WTC11 (cell line): ENCODE measurements at regions not wholly inside any gene's neighbourhood (a gene's known extent, or its start where the extent isn't known, plus 50 kb on each side); places are given as distances from the start of the nearest gene placed in this dataset.

Source experiments
- ATAC-seq: fragments of 200-7000 bp; cut with Tn5 transposase; 2 replicates; pipeline ENCODE4 v1.10.0; 2021; ENCODE audit warnings: mild to moderate bottlenecking, moderate library complexity
- CTCF ChIA-PET: fragments of 300-600 bp; sonication (Branson Sonifier 250); formaldehyde crosslinking; loops from one replicate; lab custom pipeline; 2021; ENCODE audit warnings: antibody characterized with exemption; lab: Charles Lee
- POLR2A ChIA-PET: fragments of 350-600 bp; sonication (Branson Sonifier 250); formaldehyde crosslinking; loops from one replicate; lab custom pipeline; 2021; ENCODE audit warnings: antibody characterized with exemption; lab: Charles Lee
- DNase-seq: peaks from one replicate; pipeline ENCODE4 v3.0.0; 2021; ENCODE audit warnings: low spot score
- H3K27ac Mint-ChIP-seq: 2 replicates; pipeline ENCODE4 v1.8.0; 2021; ENCODE audit warnings: mixed read lengths
- H3K27me3 Mint-ChIP-seq: 2 replicates; pipeline ENCODE4 v1.8.0; 2021; ENCODE audit warnings: low read depth, mild to moderate bottlenecking, moderate library complexity, mixed read lengths
- H3K36me3 Mint-ChIP-seq: 2 replicates; pipeline ENCODE4 v1.8.0; 2021; ENCODE audit warnings: mixed read lengths
- H3K4me1 Mint-ChIP-seq: 2 replicates; pipeline ENCODE4 v1.8.0; 2022; ENCODE audit warnings: mixed read lengths
- H3K4me3 Mint-ChIP-seq: 2 replicates; pipeline ENCODE4 v1.8.0; 2021; ENCODE audit warnings: mild to moderate bottlenecking, moderate library complexity, mixed read lengths
- H3K9me3 Mint-ChIP-seq: 2 replicates; pipeline ENCODE4 v1.8.0; 2021; ENCODE audit warnings: mixed read lengths
- ATF1 ChIP-seq: sonication (generic); formaldehyde crosslinking; IDR thresholded peaks from 2 replicates; pipeline ENCODE4 v1.8.1; 2023; ENCODE audit warnings: mild to moderate bottlenecking, moderate library complexity, missing genetic modification reagents
- IRF2 ChIP-seq: sonication (generic); formaldehyde crosslinking; IDR thresholded peaks from 2 replicates; pipeline ENCODE4 v1.8.0; 2022; ENCODE audit warnings: low read depth, missing genetic modification reagents, borderline replicate concordance
- JAZF1 ChIP-seq: fragments of 250-450 bp; sonication (Bioruptor Pico); IDR thresholded peaks from 2 replicates; pipeline ENCODE4 v1.9.0; 2021; ENCODE audit warnings: moderate library complexity, mild to moderate bottlenecking, inconsistent platforms
- KAT7 ChIP-seq: sonication (generic); formaldehyde crosslinking; IDR thresholded peaks from 2 replicates; pipeline ENCODE4 v1.8.1; 2023; ENCODE audit warnings: missing genetic modification reagents, mild to moderate bottlenecking, borderline replicate concordance
- NFATC4 ChIP-seq: fragments of 250-450 bp; sonication (Bioruptor Pico); IDR thresholded peaks from 2 replicates; pipeline ENCODE4 v1.9.0; 2021; ENCODE audit warnings: mild to moderate bottlenecking
- PRRX2 ChIP-seq: fragments of 250-450 bp; sonication (Bioruptor Pico); IDR thresholded peaks from 2 replicates; pipeline ENCODE4 v1.8.0; 2021; ENCODE audit warnings: mild to moderate bottlenecking
- TEAD4 ChIP-seq: sonication (generic); formaldehyde crosslinking; IDR thresholded peaks from 2 replicates; pipeline ENCODE4 v1.8.0; 2022; ENCODE audit warnings: mild to moderate bottlenecking, missing genetic modification reagents
- ZNF138 ChIP-seq: sonication (generic); formaldehyde crosslinking; conservative IDR thresholded peaks from 2 replicates; pipeline ENCODE4 v1.8.1; 2022; ENCODE audit warnings: mild to moderate bottlenecking, moderate library complexity, missing genetic modification reagents
- TF ChIP-seq, protein P1 (sequence below): fragments of 200-600 bp; IDR thresholded peaks from 2 replicates; pipeline ENCODE4 v1.8.0; 2022; ENCODE audit warnings: antibody characterized with exemption
- TF ChIP-seq, protein P2 (sequence below): sonication (generic); formaldehyde crosslinking; conservative IDR thresholded peaks from 2 replicates; pipeline ENCODE4 v1.8.1; 2022; ENCODE audit warnings: mild to moderate bottlenecking, missing genetic modification reagents
- TF ChIP-seq, protein P3 (sequence below): sonication (generic); formaldehyde crosslinking; IDR thresholded peaks from 2 replicates; pipeline ENCODE4 v1.8.1; 2023; ENCODE audit warnings: mild to moderate bottlenecking, missing genetic modification reagents, moderate library complexity
- TF ChIP-seq, protein P4 (sequence below): sonication (generic); formaldehyde crosslinking; IDR thresholded peaks from 2 replicates; pipeline ENCODE4 v1.8.1; 2023; ENCODE audit warnings: mild to moderate bottlenecking, moderate library complexity, missing genetic modification reagents
- TF ChIP-seq, protein P5 (sequence below): fragments of 250-450 bp; sonication (Bioruptor Pico); IDR thresholded peaks from 2 replicates; pipeline ENCODE4 v1.9.0; 2021; ENCODE audit warnings: moderate library complexity, mild to moderate bottlenecking, inconsistent platforms, borderline replicate concordance
- TF ChIP-seq, protein P6 (sequence below): sonication (generic); formaldehyde crosslinking; IDR thresholded peaks from 2 replicates; pipeline ENCODE4 v1.8.0; 2022; ENCODE audit warnings: mild to moderate bottlenecking, missing genetic modification reagents
- TF ChIP-seq, protein P7 (sequence below): sonication (generic); formaldehyde crosslinking; IDR thresholded peaks from 2 replicates; pipeline ENCODE4 v1.8.0; 2023; ENCODE audit warnings: mild to moderate bottlenecking, missing genetic modification reagents
- TF ChIP-seq, protein P8 (sequence below): fragments of 250-450 bp; sonication (Bioruptor Pico); IDR thresholded peaks from 2 replicates; pipeline ENCODE4 v1.9.0; 2021; ENCODE audit warnings: mild to moderate bottlenecking
- TF ChIP-seq, protein P9 (sequence below): sonication (generic); formaldehyde crosslinking; IDR thresholded peaks from 2 replicates; pipeline ENCODE4 v1.8.1; 2022; ENCODE audit warnings: low read depth, missing genetic modification reagents, borderline replicate concordance
- TF ChIP-seq, protein P10 (sequence below): sonication (generic); formaldehyde crosslinking; IDR thresholded peaks from 2 replicates; pipeline ENCODE4 v1.8.0; 2022; ENCODE audit warnings: mild to moderate bottlenecking, missing genetic modification reagents

DNA sequence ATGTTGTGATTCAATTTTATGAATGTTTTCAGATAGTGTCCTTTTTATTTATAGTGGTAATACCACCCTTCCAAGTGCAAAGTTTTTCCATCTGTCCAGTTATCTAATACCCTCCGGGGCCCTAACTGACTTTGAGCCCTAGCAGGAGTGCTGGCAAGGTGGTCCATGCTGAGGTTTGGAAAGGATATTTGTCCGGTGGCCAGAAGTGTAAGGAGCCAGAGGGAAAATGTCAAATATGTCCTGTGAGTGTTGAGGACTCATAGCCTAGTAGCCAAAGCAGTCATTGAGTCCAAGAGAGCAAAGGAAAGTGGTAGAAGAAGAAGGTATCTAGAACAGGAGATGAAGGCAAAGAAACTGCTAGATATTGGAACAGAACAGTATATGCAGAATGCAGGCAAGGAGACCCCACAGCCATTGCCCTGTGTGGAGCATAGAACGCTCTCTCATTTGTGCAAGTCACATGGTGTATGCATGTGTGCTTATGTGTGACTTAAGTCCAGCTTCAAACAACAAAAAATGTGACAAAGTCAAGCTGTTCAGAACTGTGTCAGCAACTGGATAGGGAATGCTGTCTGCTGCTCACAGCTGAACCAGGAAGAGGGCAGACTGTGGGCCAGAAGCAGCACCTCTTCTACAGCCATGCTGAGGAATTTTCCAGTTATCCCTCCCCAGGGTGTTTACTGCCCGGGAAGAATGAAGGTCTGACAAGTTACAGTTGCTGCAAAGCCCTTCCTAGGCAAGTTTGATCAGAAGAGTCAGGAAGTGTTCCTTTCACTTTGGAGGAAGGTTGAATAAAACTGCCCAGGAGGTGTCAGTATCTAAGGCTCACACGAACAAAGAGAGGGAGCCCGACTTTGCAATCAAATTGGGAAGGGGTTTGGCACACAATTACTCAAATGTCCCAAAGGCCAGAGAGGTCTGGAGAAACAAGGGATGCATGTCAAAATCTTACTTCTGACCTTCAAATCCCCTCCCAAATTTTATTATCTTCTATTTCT lies 463.3 kb upstream of the DMAC1 start:
- DNase-seq (no peak), ATAC-seq (peak; percentile 54)
- H3K4me1 Mint-ChIP-seq = peaks cover 31% of the 10 kb centered on the region
- no peaks in the 10 kb centered on the region for H3K9me3 Mint-ChIP-seq
- CTCF ChIA-PET = no interaction called here
- H3K4me3 Mint-ChIP-seq = no peak overlapping the region
- no peaks in the 10 kb centered on the region for H3K27me3 Mint-ChIP-seq
- TF ChIP-seq PRRX2 (CRISPR knock-in tag) (no peak), IRF2 (CRISPR knock-in tag) (no peak), ATF1 (no peak)
- TF ChIP-seq, protein P1, sequence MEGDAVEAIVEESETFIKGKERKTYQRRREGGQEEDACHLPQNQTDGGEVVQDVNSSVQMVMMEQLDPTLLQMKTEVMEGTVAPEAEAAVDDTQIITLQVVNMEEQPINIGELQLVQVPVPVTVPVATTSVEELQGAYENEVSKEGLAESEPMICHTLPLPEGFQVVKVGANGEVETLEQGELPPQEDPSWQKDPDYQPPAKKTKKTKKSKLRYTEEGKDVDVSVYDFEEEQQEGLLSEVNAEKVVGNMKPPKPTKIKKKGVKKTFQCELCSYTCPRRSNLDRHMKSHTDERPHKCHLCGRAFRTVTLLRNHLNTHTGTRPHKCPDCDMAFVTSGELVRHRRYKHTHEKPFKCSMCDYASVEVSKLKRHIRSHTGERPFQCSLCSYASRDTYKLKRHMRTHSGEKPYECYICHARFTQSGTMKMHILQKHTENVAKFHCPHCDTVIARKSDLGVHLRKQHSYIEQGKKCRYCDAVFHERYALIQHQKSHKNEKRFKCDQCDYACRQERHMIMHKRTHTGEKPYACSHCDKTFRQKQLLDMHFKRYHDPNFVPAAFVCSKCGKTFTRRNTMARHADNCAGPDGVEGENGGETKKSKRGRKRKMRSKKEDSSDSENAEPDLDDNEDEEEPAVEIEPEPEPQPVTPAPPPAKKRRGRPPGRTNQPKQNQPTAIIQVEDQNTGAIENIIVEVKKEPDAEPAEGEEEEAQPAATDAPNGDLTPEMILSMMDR = no peak
- TF ChIP-seq, protein P2, sequence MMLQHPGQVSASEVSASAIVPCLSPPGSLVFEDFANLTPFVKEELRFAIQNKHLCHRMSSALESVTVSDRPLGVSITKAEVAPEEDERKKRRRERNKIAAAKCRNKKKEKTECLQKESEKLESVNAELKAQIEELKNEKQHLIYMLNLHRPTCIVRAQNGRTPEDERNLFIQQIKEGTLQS (CRISPR knock-in tag) = no peak
- TF ChIP-seq, protein P3, sequence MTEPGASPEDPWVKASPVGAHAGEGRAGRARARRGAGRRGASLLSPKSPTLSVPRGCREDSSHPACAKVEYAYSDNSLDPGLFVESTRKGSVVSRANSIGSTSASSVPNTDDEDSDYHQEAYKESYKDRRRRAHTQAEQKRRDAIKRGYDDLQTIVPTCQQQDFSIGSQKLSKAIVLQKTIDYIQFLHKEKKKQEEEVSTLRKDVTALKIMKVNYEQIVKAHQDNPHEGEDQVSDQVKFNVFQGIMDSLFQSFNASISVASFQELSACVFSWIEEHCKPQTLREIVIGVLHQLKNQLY (CRISPR knock-in tag) = no peak
- no peak overlapping the region for H3K27ac Mint-ChIP-seq
- no peaks in the 10 kb centered on the region for H3K36me3 Mint-ChIP-seq
- POLR2A ChIA-PET = no interaction called here

DNA sequence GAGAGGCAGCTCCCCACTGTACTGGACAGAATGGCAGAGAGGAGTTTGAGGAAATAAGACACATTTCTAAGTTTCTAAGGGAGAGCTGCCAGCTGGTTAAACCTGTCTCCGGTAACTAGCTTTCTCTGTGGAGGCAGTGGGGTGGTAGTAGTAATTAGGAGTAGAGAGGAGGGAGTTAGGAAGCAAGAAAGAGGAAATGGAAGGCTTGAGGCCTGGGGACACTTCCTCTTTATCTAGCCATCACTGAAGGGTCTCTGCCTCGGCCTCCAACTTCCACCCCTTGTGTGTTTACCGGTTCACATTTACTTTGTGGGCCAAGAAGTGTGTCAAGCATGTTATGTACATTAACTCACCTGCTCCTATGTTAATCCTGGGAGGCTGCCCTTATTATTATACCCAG lies 462.2 kb upstream of the DMAC1 start:
- POLR2A ChIA-PET = no interaction called here
- Mint-ChIP-seq H3K9me3 (no peaks in the 10 kb centered on the region), H3K27me3 (no peaks in the 10 kb centered on the region), H3K4me3 (no peak overlapping the region), H3K27ac (no peak overlapping the region), H3K4me1 (peaks cover 31% of the 10 kb centered on the region), H3K36me3 (no peaks in the 10 kb centered on the region)
- CTCF ChIA-PET = no interaction called here
- ATAC-seq = no peak
- DNase-seq = no peak
- TF ChIP-seq, protein P4, sequence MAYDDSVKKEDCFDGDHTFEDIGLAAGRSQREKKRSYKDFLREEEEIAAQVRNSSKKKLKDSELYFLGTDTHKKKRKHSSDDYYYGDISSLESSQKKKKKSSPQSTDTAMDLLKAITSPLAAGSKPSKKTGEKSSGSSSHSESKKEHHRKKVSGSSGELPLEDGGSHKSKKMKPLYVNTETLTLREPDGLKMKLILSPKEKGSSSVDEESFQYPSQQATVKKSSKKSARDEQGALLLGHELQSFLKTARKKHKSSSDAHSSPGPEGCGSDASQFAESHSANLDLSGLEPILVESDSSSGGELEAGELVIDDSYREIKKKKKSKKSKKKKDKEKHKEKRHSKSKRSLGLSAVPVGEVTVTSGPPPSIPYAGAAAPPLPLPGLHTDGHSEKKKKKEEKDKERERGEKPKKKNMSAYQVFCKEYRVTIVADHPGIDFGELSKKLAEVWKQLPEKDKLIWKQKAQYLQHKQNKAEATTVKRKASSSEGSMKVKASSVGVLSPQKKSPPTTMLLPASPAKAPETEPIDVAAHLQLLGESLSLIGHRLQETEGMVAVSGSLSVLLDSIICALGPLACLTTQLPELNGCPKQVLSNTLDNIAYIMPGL (CRISPR knock-in tag) = no peak
- TF ChIP-seq KAT7 (CRISPR knock-in tag) (no peak), JAZF1 (no peak), NFATC4 (no peak), PRRX2 (CRISPR knock-in tag) (no peak), ZNF138 (CRISPR knock-in tag) (no peak), TEAD4 (CRISPR knock-in tag) (no peak)
- TF ChIP-seq, protein P5, sequence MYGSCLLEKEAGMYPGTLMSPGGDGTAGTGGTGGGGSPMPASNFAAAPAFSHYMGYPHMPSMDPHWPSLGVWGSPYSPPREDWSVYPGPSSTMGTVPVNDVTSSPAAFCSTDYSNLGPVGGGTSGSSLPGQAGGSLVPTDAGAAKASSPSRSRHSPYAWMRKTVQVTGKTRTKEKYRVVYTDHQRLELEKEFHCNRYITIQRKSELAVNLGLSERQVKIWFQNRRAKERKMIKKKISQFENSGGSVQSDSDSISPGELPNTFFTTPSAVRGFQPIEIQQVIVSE (CRISPR knock-in tag) = no peak
- TF ChIP-seq, protein P6, sequence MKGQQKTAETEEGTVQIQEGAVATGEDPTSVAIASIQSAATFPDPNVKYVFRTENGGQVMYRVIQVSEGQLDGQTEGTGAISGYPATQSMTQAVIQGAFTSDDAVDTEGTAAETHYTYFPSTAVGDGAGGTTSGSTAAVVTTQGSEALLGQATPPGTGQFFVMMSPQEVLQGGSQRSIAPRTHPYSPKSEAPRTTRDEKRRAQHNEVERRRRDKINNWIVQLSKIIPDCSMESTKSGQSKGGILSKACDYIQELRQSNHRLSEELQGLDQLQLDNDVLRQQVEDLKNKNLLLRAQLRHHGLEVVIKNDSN (CRISPR knock-in tag) = no peak
- TF ChIP-seq, protein P7, sequence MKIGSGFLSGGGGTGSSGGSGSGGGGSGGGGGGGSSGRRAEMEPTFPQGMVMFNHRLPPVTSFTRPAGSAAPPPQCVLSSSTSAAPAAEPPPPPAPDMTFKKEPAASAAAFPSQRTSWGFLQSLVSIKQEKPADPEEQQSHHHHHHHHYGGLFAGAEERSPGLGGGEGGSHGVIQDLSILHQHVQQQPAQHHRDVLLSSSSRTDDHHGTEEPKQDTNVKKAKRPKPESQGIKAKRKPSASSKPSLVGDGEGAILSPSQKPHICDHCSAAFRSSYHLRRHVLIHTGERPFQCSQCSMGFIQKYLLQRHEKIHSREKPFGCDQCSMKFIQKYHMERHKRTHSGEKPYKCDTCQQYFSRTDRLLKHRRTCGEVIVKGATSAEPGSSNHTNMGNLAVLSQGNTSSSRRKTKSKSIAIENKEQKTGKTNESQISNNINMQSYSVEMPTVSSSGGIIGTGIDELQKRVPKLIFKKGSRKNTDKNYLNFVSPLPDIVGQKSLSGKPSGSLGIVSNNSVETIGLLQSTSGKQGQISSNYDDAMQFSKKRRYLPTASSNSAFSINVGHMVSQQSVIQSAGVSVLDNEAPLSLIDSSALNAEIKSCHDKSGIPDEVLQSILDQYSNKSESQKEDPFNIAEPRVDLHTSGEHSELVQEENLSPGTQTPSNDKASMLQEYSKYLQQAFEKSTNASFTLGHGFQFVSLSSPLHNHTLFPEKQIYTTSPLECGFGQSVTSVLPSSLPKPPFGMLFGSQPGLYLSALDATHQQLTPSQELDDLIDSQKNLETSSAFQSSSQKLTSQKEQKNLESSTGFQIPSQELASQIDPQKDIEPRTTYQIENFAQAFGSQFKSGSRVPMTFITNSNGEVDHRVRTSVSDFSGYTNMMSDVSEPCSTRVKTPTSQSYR = no peak
- TF ChIP-seq, protein P8, sequence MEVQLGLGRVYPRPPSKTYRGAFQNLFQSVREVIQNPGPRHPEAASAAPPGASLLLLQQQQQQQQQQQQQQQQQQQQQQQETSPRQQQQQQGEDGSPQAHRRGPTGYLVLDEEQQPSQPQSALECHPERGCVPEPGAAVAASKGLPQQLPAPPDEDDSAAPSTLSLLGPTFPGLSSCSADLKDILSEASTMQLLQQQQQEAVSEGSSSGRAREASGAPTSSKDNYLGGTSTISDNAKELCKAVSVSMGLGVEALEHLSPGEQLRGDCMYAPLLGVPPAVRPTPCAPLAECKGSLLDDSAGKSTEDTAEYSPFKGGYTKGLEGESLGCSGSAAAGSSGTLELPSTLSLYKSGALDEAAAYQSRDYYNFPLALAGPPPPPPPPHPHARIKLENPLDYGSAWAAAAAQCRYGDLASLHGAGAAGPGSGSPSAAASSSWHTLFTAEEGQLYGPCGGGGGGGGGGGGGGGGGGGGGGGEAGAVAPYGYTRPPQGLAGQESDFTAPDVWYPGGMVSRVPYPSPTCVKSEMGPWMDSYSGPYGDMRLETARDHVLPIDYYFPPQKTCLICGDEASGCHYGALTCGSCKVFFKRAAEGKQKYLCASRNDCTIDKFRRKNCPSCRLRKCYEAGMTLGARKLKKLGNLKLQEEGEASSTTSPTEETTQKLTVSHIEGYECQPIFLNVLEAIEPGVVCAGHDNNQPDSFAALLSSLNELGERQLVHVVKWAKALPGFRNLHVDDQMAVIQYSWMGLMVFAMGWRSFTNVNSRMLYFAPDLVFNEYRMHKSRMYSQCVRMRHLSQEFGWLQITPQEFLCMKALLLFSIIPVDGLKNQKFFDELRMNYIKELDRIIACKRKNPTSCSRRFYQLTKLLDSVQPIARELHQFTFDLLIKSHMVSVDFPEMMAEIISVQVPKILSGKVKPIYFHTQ = no peak
- TF ChIP-seq, protein P9, sequence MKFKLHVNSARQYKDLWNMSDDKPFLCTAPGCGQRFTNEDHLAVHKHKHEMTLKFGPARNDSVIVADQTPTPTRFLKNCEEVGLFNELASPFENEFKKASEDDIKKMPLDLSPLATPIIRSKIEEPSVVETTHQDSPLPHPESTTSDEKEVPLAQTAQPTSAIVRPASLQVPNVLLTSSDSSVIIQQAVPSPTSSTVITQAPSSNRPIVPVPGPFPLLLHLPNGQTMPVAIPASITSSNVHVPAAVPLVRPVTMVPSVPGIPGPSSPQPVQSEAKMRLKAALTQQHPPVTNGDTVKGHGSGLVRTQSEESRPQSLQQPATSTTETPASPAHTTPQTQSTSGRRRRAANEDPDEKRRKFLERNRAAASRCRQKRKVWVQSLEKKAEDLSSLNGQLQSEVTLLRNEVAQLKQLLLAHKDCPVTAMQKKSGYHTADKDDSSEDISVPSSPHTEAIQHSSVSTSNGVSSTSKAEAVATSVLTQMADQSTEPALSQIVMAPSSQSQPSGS (CRISPR knock-in tag) = no peak
- TF ChIP-seq, protein P10, sequence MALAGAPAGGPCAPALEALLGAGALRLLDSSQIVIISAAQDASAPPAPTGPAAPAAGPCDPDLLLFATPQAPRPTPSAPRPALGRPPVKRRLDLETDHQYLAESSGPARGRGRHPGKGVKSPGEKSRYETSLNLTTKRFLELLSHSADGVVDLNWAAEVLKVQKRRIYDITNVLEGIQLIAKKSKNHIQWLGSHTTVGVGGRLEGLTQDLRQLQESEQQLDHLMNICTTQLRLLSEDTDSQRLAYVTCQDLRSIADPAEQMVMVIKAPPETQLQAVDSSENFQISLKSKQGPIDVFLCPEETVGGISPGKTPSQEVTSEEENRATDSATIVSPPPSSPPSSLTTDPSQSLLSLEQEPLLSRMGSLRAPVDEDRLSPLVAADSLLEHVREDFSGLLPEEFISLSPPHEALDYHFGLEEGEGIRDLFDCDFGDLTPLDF (CRISPR knock-in tag) = no peak
